SK-N-MC (cell line): ENCODE measurements at regions not wholly inside any gene's neighbourhood (a gene's known extent, or its start where the extent isn't known, plus 50 kb on each side); places are given as distances from the start of the nearest gene placed in this dataset.

Experiments
- EZH2 ChIP-seq: fragments of 200-600 bp; sonication (generic); IDR thresholded peaks from one replicate; pipeline ENCODE4 v1.6.1; 2017; ENCODE audit warnings: antibody characterized with exemption
- POLR2AphosphoS5 ChIP-seq: IDR thresholded peaks from 2 replicates; pipeline ENCODE4 v1.6.1; 2012; ENCODE audit warnings: mild to moderate bottlenecking, low read depth, low read length, borderline replicate concordance

DNA sequence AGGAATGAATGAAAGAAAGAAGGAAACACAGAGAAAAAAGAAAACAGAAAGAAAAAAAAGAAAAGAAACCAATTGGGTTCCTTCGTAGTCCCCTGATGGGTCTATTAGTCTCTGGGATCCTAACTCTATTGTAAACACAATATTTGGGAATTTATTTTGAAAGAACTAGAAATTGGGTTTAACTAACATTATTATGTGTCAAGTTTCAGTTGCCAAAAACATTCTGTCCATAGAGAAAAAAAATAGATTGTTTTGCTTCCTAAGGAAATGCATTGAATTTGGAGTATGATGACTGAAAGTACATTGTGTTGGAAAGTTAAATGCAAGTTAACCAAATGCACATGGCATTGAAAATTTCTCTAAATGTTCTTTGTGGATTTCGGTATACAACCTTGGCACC lies 52.8 kb upstream of the PPP1R12A start:
- no peak for TF ChIP-seq POLR2AphosphoS5
- TF ChIP-seq EZH2: no peak
